ENCODE measurements at regions not wholly inside any gene's neighbourhood (a gene's known extent, or its start where the extent isn't known, plus 50 kb on each side); places are given as distances from the start of the nearest gene placed in this dataset.
"Not testable (repeated sequence)": the region's sequence is repeated elsewhere in the genome, so short reads cannot be mapped to it uniquely, and the experiment has no call there.

GRCh38 chr6:3912361-3913076, 63.3 kb downstream of the FAM50B start:
- no peaks in the 10 kb centered on the region for H3K27me3 ChIP-seq (ENCODE audit: control insufficient read depth, insufficient read depth, low read length)
- no peak overlapping the region for H3K27ac ChIP-seq (ENCODE audit: low read length)
- H3K36me3 ChIP-seq (ENCODE audit: control insufficient read depth, insufficient read depth, low read length): no peaks in the 10 kb centered on the region
- no CpG with 5 or more reads among the region's 3 CpGs for WGBS (ENCODE audit: insufficient coverage, insufficient read length)
- H3K4me1 ChIP-seq (ENCODE audit: control insufficient read depth, insufficient read depth, low read length): no peaks in the 10 kb centered on the region
- H3K9me3 ChIP-seq (ENCODE audit: control insufficient read depth, insufficient read depth, low read length): no peaks in the 10 kb centered on the region
- H3K4me3 ChIP-seq (ENCODE audit: low read length): no peak overlapping the region
- DNase-seq (ENCODE audit: low read depth, low spot score): no peak

GRCh38 chr6:3913077-3913957, 64.1 kb downstream of the FAM50B start:
- Histone ChIP-seq H3K27ac (ENCODE audit: low read length) (no peak overlapping the region), H3K27me3 (ENCODE audit: control insufficient read depth, insufficient read depth, low read length) (no peaks in the 10 kb centered on the region), H3K4me1 (ENCODE audit: control insufficient read depth, insufficient read depth, low read length) (no peaks in the 10 kb centered on the region), H3K4me3 (ENCODE audit: low read length) (no peak overlapping the region), H3K36me3 (ENCODE audit: control insufficient read depth, insufficient read depth, low read length) (no peaks in the 10 kb centered on the region), H3K9me3 (ENCODE audit: control insufficient read depth, insufficient read depth, low read length) (no peaks in the 10 kb centered on the region)
- no CpG with 5 or more reads among the region's 6 CpGs for WGBS (ENCODE audit: insufficient coverage, insufficient read length)
- DNase-seq (ENCODE audit: low read depth, low spot score): no peak

- H3K9me3 ChIP-seq (ENCODE audit: control insufficient read depth, insufficient read depth, low read length): no peaks in the 10 kb centered on the region
- H3K27ac ChIP-seq (ENCODE audit: low read length): no peak overlapping the region
- H3K36me3 ChIP-seq (ENCODE audit: control insufficient read depth, insufficient read depth, low read length): no peaks in the 10 kb centered on the region
- H3K27me3 ChIP-seq (ENCODE audit: control insufficient read depth, insufficient read depth, low read length): no peaks in the 10 kb centered on the region
- H3K4me1 ChIP-seq (ENCODE audit: control insufficient read depth, insufficient read depth, low read length): no peaks in the 10 kb centered on the region
- no peak overlapping the region for H3K4me3 ChIP-seq (ENCODE audit: low read length)
- no CpG with 5 or more reads among the region's 4 CpGs for WGBS (ENCODE audit: insufficient coverage, insufficient read length)
- no peak for DNase-seq (ENCODE audit: low read depth, low spot score)
Observed at GRCh38 chr6:3913958-3914337, 64.8 kb downstream of the FAM50B start.

GRCh38 chr6:3915076-3915791, 66.1 kb downstream of the FAM50B start:
- no peak overlapping the region for H3K4me3 ChIP-seq (ENCODE audit: low read length)
- no peak for DNase-seq (ENCODE audit: low read depth, low spot score)
- H3K36me3 ChIP-seq (ENCODE audit: control insufficient read depth, insufficient read depth, low read length): no peaks in the 10 kb centered on the region
- no peaks in the 10 kb centered on the region for H3K27me3 ChIP-seq (ENCODE audit: control insufficient read depth, insufficient read depth, low read length)
- no peaks in the 10 kb centered on the region for H3K9me3 ChIP-seq (ENCODE audit: control insufficient read depth, insufficient read depth, low read length)
- WGBS (ENCODE audit: insufficient coverage, insufficient read length): no CpG with 5 or more reads among the region's 9 CpGs
- H3K4me1 ChIP-seq (ENCODE audit: control insufficient read depth, insufficient read depth, low read length): no peaks in the 10 kb centered on the region
- no peak overlapping the region for H3K27ac ChIP-seq (ENCODE audit: low read length)

- Histone ChIP-seq H3K4me3 (ENCODE audit: low read length) (no peak overlapping the region), H3K36me3 (ENCODE audit: control insufficient read depth, insufficient read depth, low read length) (no peaks in the 10 kb centered on the region), H3K9me3 (ENCODE audit: control insufficient read depth, insufficient read depth, low read length) (no peaks in the 10 kb centered on the region), H3K27ac (ENCODE audit: low read length) (no peak overlapping the region), H3K4me1 (ENCODE audit: control insufficient read depth, insufficient read depth, low read length) (no peaks in the 10 kb centered on the region), H3K27me3 (ENCODE audit: control insufficient read depth, insufficient read depth, low read length) (no peaks in the 10 kb centered on the region)
- no CpG with 5 or more reads among the region's 2 CpGs for WGBS (ENCODE audit: insufficient coverage, insufficient read length)
- DNase-seq (ENCODE audit: low read depth, low spot score): no peak
Observed at GRCh38 chr6:3916211-3916610, 67.0 kb downstream of the FAM50B start.

- not testable (repeated sequence) for H3K27ac ChIP-seq (ENCODE audit: low read length); H3K36me3 ChIP-seq (ENCODE audit: control insufficient read depth, insufficient read depth, low read length); H3K4me1 ChIP-seq (ENCODE audit: control insufficient read depth, insufficient read depth, low read length); DNase-seq (ENCODE audit: low read depth, low spot score); H3K27me3 ChIP-seq (ENCODE audit: control insufficient read depth, insufficient read depth, low read length); H3K4me3 ChIP-seq (ENCODE audit: low read length); H3K9me3 ChIP-seq (ENCODE audit: control insufficient read depth, insufficient read depth, low read length)
- WGBS (ENCODE audit: insufficient coverage, insufficient read length): no CpG with 5 or more reads among the region's 4 CpGs
Observed at GRCh38 chr6:3916749-3917148, 67.6 kb downstream of the FAM50B start.

- Histone ChIP-seq H3K36me3 (ENCODE audit: control insufficient read depth, insufficient read depth, low read length) (no peaks in the 10 kb centered on the region), H3K27ac (ENCODE audit: low read length) (no peak overlapping the region), H3K9me3 (ENCODE audit: control insufficient read depth, insufficient read depth, low read length) (no peaks in the 10 kb centered on the region), H3K27me3 (ENCODE audit: control insufficient read depth, insufficient read depth, low read length) (no peaks in the 10 kb centered on the region), H3K4me3 (ENCODE audit: low read length) (no peak overlapping the region), H3K4me1 (ENCODE audit: control insufficient read depth, insufficient read depth, low read length) (no peaks in the 10 kb centered on the region)
- no peak for DNase-seq (ENCODE audit: low read depth, low spot score)
- WGBS (ENCODE audit: insufficient coverage, insufficient read length): no CpG with 5 or more reads among the region's 5 CpGs
Observed at GRCh38 chr6:3918469-3918868, 69.3 kb downstream of the FAM50B start.

- no peak for DNase-seq (ENCODE audit: low read depth, low spot score)
- Histone ChIP-seq H3K36me3 (ENCODE audit: control insufficient read depth, insufficient read depth, low read length) (no peaks in the 10 kb centered on the region), H3K4me3 (ENCODE audit: low read length) (no peak overlapping the region), H3K9me3 (ENCODE audit: control insufficient read depth, insufficient read depth, low read length) (no peaks in the 10 kb centered on the region), H3K27ac (ENCODE audit: low read length) (no peak overlapping the region), H3K4me1 (ENCODE audit: control insufficient read depth, insufficient read depth, low read length) (no peaks in the 10 kb centered on the region), H3K27me3 (ENCODE audit: control insufficient read depth, insufficient read depth, low read length) (no peaks in the 10 kb centered on the region)
- WGBS (ENCODE audit: insufficient coverage, insufficient read length): no CpG with 5 or more reads among the region's 6 CpGs
Observed at GRCh38 chr6:3919130-3919628, 70.0 kb downstream of the FAM50B start.

GRCh38 chr6:3919849-3920248, 70.7 kb downstream of the FAM50B start:
- WGBS (ENCODE audit: insufficient coverage, insufficient read length): no CpG with 5 or more reads among the region's 8 CpGs
- H3K4me1 ChIP-seq (ENCODE audit: control insufficient read depth, insufficient read depth, low read length): no peaks in the 10 kb centered on the region
- no peak for DNase-seq (ENCODE audit: low read depth, low spot score)
- H3K36me3 ChIP-seq (ENCODE audit: control insufficient read depth, insufficient read depth, low read length): no peaks in the 10 kb centered on the region
- H3K27me3 ChIP-seq (ENCODE audit: control insufficient read depth, insufficient read depth, low read length): no peaks in the 10 kb centered on the region
- no peak overlapping the region for H3K27ac ChIP-seq (ENCODE audit: low read length)
- H3K9me3 ChIP-seq (ENCODE audit: control insufficient read depth, insufficient read depth, low read length): no peaks in the 10 kb centered on the region
- no peak overlapping the region for H3K4me3 ChIP-seq (ENCODE audit: low read length)

GRCh38 chr6:3920321-3920720, 71.1 kb downstream of the FAM50B start:
- Histone ChIP-seq H3K4me1 (ENCODE audit: control insufficient read depth, insufficient read depth, low read length) (no peaks in the 10 kb centered on the region), H3K4me3 (ENCODE audit: low read length) (no peak overlapping the region), H3K27ac (ENCODE audit: low read length) (no peak overlapping the region), H3K9me3 (ENCODE audit: control insufficient read depth, insufficient read depth, low read length) (no peaks in the 10 kb centered on the region), H3K27me3 (ENCODE audit: control insufficient read depth, insufficient read depth, low read length) (no peaks in the 10 kb centered on the region), H3K36me3 (ENCODE audit: control insufficient read depth, insufficient read depth, low read length) (no peaks in the 10 kb centered on the region)
- no CpG with 5 or more reads among the region's 6 CpGs for WGBS (ENCODE audit: insufficient coverage, insufficient read length)
- no peak for DNase-seq (ENCODE audit: low read depth, low spot score)
